Activated T-cell treated with anti-CD3 and anti-CD28 coated beads, Interleukin-2, amount 50 U/mL, for 24 hours (primary cell): ENCODE measurements at regions not wholly inside any gene's neighbourhood (a gene's known extent, or its start where the extent isn't known, plus 50 kb on each side); places are given as distances from the start of the nearest gene placed in this dataset.
A peak's percentile ranks its signal among the peaks of the same experiment; 100 is the strongest.

Experiments used
- DNase-seq: peaks from one replicate; pipeline ENCODE4 v3.0.0-alpha.2; 2020
- H3K27ac Mint-ChIP-seq: 2 replicates; pipeline ENCODE4 v1.8.0; 2020; ENCODE audit warnings: mild to moderate bottlenecking, mixed read lengths
- H3K27me3 Mint-ChIP-seq: 2 replicates; pipeline ENCODE4 v1.8.0; 2020; ENCODE audit warnings: mixed read lengths
- H3K36me3 Mint-ChIP-seq: 2 replicates; pipeline ENCODE4 v1.8.0; 2020; ENCODE audit warnings: low read depth, mixed read lengths
- H3K4me1 Mint-ChIP-seq: 2 replicates; pipeline ENCODE4 v1.8.0; 2020; ENCODE audit warnings: low read depth, mixed read lengths
- H3K4me3 Mint-ChIP-seq: 2 replicates; pipeline ENCODE4 v1.8.0; 2020; ENCODE audit warnings: mild to moderate bottlenecking, moderate library complexity, mixed read lengths
- H3K9me3 Mint-ChIP-seq: 2 replicates; pipeline ENCODE4 v1.8.0; 2020; ENCODE audit warnings: mixed read lengths

GRCh38 chr6:56851541-56852259 lies 103.2 kb upstream of the BEND6 start:
- H3K9me3 Mint-ChIP-seq, result no peaks in the 10 kb centered on the region
- H3K27ac Mint-ChIP-seq, result peak overlapping the region; percentile 36
- DNase-seq, result no peak

GRCh38 chr6:56851074-56851473 lies 103.8 kb upstream of the BEND6 start:
- Mint-ChIP-seq H3K4me1 (peaks cover 19% of the 10 kb centered on the region), H3K27me3 (peaks cover 66% of the 10 kb centered on the region), H3K4me3 (peak overlapping the region; percentile 71), H3K27ac (no peak overlapping the region), H3K36me3 (no peaks in the 10 kb centered on the region), H3K9me3 (no peaks in the 10 kb centered on the region)
- no peak for DNase-seq

More at GRCh38 chr6:56851541-56852259, 103.2 kb upstream of the BEND6 start:
- H3K27me3 Mint-ChIP-seq, result peaks cover 60% of the 10 kb centered on the region
- no peaks in the 10 kb centered on the region for H3K36me3 Mint-ChIP-seq
- peak overlapping the region; percentile 71 for H3K4me3 Mint-ChIP-seq
- peaks cover 19% of the 10 kb centered on the region for H3K4me1 Mint-ChIP-seq

- Mint-ChIP-seq H3K27ac (no peak overlapping the region), H3K27me3 (peaks cover 62% of the 10 kb centered on the region), H3K36me3 (no peaks in the 10 kb centered on the region), H3K9me3 (no peaks in the 10 kb centered on the region), H3K4me1 (peaks cover 19% of the 10 kb centered on the region), H3K4me3 (no peak overlapping the region)
- DNase-seq, result no peak
Measured at GRCh38 chr6:56850626-56851025, 104.3 kb upstream of the BEND6 start.

DNA sequence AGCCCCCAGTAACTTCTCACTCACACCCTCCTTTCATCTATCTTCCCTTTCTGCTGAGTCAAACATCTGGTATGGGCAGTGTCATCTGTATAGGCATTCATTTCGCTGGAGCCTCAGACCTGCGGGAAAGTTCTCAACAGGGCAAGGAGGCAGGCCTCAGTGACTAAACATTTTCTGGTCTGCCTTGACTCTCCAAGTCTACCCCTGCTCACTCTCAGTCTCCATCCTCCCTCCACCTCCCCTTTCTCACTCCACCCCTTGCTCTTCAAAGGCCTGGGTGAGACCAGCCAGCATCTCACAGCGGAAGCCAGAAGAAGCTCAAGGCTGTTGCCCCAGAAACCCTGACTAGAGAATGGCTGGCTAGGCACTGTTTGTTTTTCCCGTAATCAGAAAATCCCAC lies 105.0 kb upstream of the BEND6 start:
- H3K36me3 Mint-ChIP-seq, result no peaks in the 10 kb centered on the region
- peaks cover 19% of the 10 kb centered on the region for H3K4me1 Mint-ChIP-seq
- no peak overlapping the region for H3K4me3 Mint-ChIP-seq
- DNase-seq, result no peak
- no peak overlapping the region for H3K27ac Mint-ChIP-seq
- H3K9me3 Mint-ChIP-seq, result no peaks in the 10 kb centered on the region
- peaks cover 67% of the 10 kb centered on the region for H3K27me3 Mint-ChIP-seq

DNA sequence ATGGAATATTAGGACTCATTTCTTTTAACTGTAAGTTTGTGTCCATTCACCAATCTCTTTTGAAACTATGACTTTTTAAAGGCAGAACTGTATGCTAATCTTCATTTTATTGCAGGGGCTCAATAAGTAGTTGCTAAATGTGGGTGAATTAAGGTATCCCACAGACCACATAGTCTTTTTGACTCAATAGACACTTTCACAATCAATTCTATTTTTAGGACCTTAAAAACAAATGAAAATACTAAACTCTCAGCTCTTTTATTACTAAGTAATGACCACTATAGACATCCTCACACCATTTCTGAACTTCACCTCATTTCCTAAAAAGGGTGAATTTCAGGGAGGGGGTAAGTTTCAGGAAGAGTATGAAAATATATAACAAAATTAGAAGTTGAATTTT lies 106.8 kb upstream of the BEND6 start:
- Mint-ChIP-seq H3K4me1 (peaks cover 21% of the 10 kb centered on the region), H3K9me3 (no peaks in the 10 kb centered on the region), H3K4me3 (no peak overlapping the region), H3K36me3 (no peaks in the 10 kb centered on the region), H3K27me3 (peaks cover 69% of the 10 kb centered on the region), H3K27ac (no peak overlapping the region)
- no peak for DNase-seq

DNA sequence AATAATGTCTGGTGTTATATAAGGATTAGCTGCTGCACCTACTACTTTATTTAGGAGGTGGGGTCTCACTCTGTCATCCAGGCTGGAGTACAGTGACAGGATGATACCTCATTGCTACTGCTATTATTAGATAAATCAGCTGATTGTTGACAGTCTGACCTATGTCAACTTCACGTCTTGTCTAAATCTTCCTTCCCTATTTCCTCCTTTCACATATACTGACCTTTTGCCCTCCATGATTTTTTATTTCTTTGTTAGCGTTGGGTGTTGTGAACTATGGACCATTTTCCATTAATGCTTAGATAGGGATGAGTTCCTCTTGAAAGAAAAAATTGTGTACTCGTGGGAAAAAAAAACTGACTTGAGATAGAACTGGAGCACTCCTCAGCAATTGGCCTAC lies 109.9 kb upstream of the BEND6 start:
- Mint-ChIP-seq H3K36me3 (no peaks in the 10 kb centered on the region), H3K27ac (no peak overlapping the region), H3K9me3 (no peaks in the 10 kb centered on the region), H3K4me3 (no peak overlapping the region), H3K4me1 (peaks cover 6% of the 10 kb centered on the region), H3K27me3 (peaks cover 66% of the 10 kb centered on the region)
- DNase-seq, result no peak

DNA sequence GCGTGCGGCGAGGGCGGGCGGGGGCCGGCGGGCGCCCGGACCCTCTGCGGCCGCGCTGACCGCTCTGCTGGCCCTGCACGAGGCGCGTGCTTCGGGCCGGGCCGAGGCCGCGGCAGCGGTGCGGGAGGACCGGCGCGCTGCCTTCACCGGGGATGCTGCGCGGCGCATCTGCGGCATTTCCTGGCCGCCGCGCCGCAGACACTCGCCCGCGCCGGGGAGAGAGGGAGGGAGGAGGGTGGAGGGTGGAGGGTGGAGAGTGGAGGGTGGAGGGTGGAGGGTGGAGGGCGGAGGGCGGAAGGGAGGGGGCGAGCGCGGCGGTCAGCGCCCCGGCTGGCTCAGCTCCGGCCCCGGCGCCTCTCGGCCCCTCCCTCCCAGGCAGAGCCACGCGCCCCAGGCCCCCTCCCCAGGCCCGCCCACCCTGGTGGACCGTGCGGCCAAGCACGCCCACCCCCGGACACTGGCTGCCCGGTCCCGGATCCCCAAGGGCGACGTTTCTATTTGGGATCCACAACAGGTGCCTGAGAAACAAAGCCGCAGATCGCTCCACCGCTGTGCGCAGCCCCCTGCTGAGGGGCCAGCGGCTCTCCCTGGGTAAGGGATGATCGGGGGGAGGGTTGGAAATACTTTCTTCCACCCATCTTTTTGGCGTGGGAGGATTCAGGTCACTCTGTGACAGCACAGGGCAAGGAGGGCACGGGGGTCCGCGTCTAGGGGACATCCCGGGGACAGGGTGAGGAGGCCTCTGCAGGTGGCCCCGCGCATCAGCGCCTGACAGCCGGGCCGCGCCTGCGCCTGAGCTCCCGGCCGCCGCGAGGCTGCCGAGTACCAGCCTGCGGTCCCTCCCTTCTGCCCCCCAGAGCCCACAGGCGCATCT lies 111.2 kb upstream of the BEND6 start:
- DNase-seq, result peak; percentile 70
- H3K4me3 Mint-ChIP-seq, result peak overlapping the region; percentile 71
- no peaks in the 10 kb centered on the region for H3K9me3 Mint-ChIP-seq
- H3K4me1 Mint-ChIP-seq, result peaks cover 6% of the 10 kb centered on the region
- H3K27ac Mint-ChIP-seq, result no peak overlapping the region
- peaks cover 69% of the 10 kb centered on the region for H3K27me3 Mint-ChIP-seq
- H3K36me3 Mint-ChIP-seq, result no peaks in the 10 kb centered on the region

DNA sequence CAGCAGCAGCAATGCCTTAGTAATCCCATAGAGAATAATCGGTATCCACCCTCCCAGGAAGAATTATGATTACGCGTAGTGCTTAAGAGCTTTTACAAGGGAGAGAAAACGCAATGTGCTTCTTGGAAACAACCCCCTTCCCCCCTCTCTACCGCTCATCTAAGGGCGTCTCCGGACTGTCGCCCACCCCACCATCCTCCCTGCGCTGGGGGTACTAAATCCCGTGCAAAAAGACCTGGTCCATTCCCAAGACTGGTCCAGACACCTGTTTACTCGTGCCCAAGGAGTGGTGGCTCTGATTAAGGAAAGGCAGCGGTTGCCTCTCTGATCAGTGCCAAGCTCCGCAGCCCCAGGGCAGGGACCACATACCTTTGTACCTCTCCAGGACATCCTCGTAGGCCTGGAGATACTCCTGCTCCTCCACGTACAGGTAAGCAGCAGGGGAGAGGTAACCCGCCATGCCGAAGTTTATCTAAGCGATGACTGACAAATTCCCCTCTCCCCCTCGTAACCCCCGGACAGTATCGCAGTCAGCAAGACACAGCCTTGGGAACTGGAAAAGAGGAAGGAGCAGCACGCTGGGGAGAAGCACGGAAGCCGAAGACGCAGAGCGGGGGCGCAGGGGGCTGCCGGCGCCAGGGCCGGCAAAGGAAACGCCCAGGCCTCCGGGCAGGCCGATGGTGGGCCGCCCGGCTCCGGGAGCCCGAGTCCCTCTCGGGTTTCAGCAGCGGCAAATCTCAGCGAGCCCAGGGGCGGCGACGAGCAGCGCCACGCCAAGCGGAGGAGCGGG lies 112.0 kb upstream of the BEND6 start:
- Mint-ChIP-seq H3K27ac (no peak overlapping the region), H3K4me1 (peaks cover 6% of the 10 kb centered on the region), H3K4me3 (peak overlapping the region; percentile 77), H3K9me3 (no peaks in the 10 kb centered on the region), H3K27me3 (peaks cover 73% of the 10 kb centered on the region), H3K36me3 (no peaks in the 10 kb centered on the region)
- peak; percentile 39 for DNase-seq

DNA sequence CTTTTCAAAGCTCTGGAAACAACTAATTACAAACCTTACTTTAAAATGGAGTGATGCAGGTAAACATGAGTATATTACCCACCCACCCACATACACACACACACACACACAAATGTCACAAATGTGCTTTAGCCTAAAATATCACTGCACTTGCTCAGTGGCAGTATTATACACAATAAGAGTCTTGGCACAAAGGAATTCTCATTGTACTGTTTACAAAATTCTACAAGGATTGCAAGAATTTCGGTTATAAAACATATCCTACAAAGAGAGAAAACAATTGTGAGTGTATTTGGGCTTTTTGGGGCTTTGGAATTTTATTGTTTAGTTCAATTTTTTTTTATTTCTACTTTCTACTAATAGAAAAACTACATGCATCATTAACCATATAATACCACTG lies 113.2 kb upstream of the BEND6 start:
- H3K36me3 Mint-ChIP-seq, result no peaks in the 10 kb centered on the region
- H3K9me3 Mint-ChIP-seq, result no peaks in the 10 kb centered on the region
- peaks cover 74% of the 10 kb centered on the region for H3K27me3 Mint-ChIP-seq
- H3K4me3 Mint-ChIP-seq, result no peak overlapping the region
- no peak overlapping the region for H3K27ac Mint-ChIP-seq
- peaks cover 6% of the 10 kb centered on the region for H3K4me1 Mint-ChIP-seq
- no peak for DNase-seq

DNA sequence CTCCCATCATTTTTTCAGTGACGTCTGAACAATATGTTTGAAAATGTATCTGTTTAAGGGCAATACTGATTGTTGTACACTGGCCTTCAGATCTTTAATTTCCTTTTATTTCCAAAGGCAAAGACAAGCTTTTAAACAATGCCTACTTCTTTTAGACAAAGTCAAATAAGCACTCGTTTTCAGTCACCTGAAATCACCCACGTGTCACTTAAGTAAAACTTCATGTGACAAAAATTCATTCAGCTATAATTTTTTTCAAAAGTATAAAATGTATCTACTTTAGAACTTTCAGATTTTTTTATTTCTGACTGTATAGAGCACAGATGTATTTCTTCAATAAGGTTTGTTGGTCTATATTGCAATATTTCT lies 113.5 kb upstream of the BEND6 start:
- Mint-ChIP-seq H3K27me3 (peaks cover 70% of the 10 kb centered on the region), H3K36me3 (no peaks in the 10 kb centered on the region), H3K27ac (no peak overlapping the region), H3K4me1 (peaks cover 6% of the 10 kb centered on the region), H3K4me3 (no peak overlapping the region), H3K9me3 (no peaks in the 10 kb centered on the region)
- DNase-seq, result no peak

GRCh38 chr6:56840467-56841380 lies 114.2 kb upstream of the BEND6 start:
- peaks cover 6% of the 10 kb centered on the region for H3K4me1 Mint-ChIP-seq
- DNase-seq, result no peak
- H3K27me3 Mint-ChIP-seq, result peaks cover 68% of the 10 kb centered on the region
- no peaks in the 10 kb centered on the region for H3K9me3 Mint-ChIP-seq
- H3K27ac Mint-ChIP-seq, result no peak overlapping the region
- no peak overlapping the region for H3K4me3 Mint-ChIP-seq
- no peaks in the 10 kb centered on the region for H3K36me3 Mint-ChIP-seq

DNA sequence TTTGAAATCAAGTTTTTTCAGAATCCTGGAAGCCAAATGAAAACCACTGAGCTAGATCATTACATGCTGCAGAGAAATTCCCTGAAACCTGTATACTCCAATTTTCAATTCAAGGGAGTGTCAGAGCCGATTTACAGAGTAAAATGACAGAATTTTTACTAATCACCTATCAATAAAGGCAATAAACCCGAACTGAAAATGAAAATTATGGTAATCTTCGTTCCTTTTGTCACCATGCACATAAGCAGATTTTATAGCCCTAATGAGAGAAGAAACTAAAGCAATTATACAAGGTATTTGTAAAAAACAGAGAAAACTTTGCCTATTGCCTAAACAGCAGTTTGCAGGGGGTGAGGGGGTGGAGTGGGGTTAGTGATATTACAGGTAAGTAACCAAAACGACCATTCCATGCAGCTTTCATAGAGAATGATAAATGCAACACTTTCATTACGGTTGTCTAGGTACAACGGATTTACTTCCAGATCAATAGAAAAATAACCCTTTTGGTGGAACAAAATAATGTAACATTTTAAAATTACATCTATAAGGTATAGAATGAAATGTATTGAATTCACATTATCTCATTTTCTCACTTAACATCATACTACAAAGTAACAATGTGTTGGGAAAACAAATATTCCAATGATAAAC lies 115.2 kb upstream of the BEND6 start:
- no peak overlapping the region for H3K4me3 Mint-ChIP-seq
- H3K27ac Mint-ChIP-seq, result no peak overlapping the region
- peaks cover 68% of the 10 kb centered on the region for H3K27me3 Mint-ChIP-seq
- no peak for DNase-seq
- no peaks in the 10 kb centered on the region for H3K36me3 Mint-ChIP-seq
- H3K9me3 Mint-ChIP-seq, result no peaks in the 10 kb centered on the region
- H3K4me1 Mint-ChIP-seq, result peaks cover 6% of the 10 kb centered on the region

DNA sequence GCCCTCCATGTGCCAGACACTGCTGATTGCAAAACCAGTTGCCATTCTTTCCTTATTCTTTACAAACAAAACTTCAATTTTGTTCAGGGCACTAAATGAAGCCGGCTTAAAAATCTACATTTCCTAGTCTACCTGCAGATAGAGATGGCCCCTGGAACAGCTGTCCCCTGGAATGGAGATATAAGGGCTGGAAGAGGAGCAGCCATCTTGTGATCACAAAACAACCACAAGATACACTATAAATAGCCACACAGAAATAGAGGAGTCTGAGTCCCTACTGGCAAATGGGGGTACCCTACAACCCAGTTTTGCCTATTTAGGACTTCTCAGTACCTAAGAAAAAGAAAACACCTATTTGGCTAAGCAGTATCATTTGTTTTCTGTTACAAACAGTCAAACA lies 115.9 kb upstream of the BEND6 start:
- Mint-ChIP-seq H3K27me3 (peaks cover 64% of the 10 kb centered on the region), H3K36me3 (no peaks in the 10 kb centered on the region), H3K9me3 (no peaks in the 10 kb centered on the region), H3K27ac (no peak overlapping the region), H3K4me1 (peaks cover 4% of the 10 kb centered on the region), H3K4me3 (no peak overlapping the region)
- no peak for DNase-seq
